NCI-H82 (cell line): ENCODE measurements at regions not wholly inside any gene's neighbourhood (a gene's known extent, or its start where the extent isn't known, plus 50 kb on each side); places are given as distances from the start of the nearest gene placed in this dataset.
"Not testable (repeated sequence)": the region's sequence is repeated elsewhere in the genome, so short reads cannot be mapped to it uniquely, and the experiment has no call there.

ENCODE experiments used
- DNase-seq: peaks from one replicate; lab custom pipeline; 2025; lab: John Stamatoyannopoulos, UW

- no peak for DNase-seq
Observed at GRCh38 chr5:130580264-130580663, 584.8 kb downstream of the HINT1 start.

GRCh38 chr5:130578354-130578753 is 586.7 kb downstream of the HINT1 start:
- no peak for DNase-seq

- DNase-seq = no peak
Observed at GRCh38 chr5:130571076-130571475, 594.0 kb downstream of the HINT1 start.

GRCh38 chr5:130568791-130569190 is 596.3 kb downstream of the HINT1 start:
- DNase-seq = no peak

- no peak for DNase-seq
Observed at GRCh38 chr5:130555429-130555828, 609.6 kb downstream of the HINT1 start.

GRCh38 chr5:130550562-130550928 is 614.5 kb downstream of the HINT1 start:
- no peak for DNase-seq

- DNase-seq = no peak
Observed at GRCh38 chr5:130549884-130550561, 615.0 kb downstream of the HINT1 start.

- no peak for DNase-seq
Observed at GRCh38 chr5:130546211-130546610, 618.8 kb downstream of the HINT1 start.

GRCh38 chr5:130545291-130545690 is 619.8 kb downstream of the HINT1 start:
- no peak for DNase-seq

GRCh38 chr5:130541617-130542221 is 623.3 kb downstream of the HINT1 start:
- no peak for DNase-seq

- no peak for DNase-seq
Observed at GRCh38 chr5:130536691-130537090, 628.4 kb downstream of the HINT1 start.

GRCh38 chr5:130532786-130533185 is 628.5 kb downstream of the CHSY3 start:
- no peak for DNase-seq

GRCh38 chr5:130529511-130530485 is 625.5 kb downstream of the CHSY3 start:
- DNase-seq = no peak

GRCh38 chr5:130529111-130529510 is 624.8 kb downstream of the CHSY3 start:
- no peak for DNase-seq

- no peak for DNase-seq
Observed at GRCh38 chr5:130528474-130528873, 624.2 kb downstream of the CHSY3 start.

GRCh38 chr5:130526708-130527107 is 622.4 kb downstream of the CHSY3 start:
- DNase-seq = no peak

GRCh38 chr5:130520211-130520610 is 615.9 kb downstream of the CHSY3 start:
- no peak for DNase-seq

- no peak for DNase-seq
Observed at GRCh38 chr5:130514984-130515690, 610.9 kb downstream of the CHSY3 start.

GRCh38 chr5:130502702-130503101 is 598.4 kb downstream of the CHSY3 start:
- no peak for DNase-seq

GRCh38 chr5:130501151-130501865 is 597.0 kb downstream of the CHSY3 start:
- no peak for DNase-seq

- DNase-seq = not testable (repeated sequence)
Observed at GRCh38 chr5:130500495-130500894, 596.2 kb downstream of the CHSY3 start.
